Type B pancreatic cell (in vitro differentiated cells): ENCODE measurements at regions not wholly inside any gene's neighbourhood (a gene's known extent, or its start where the extent isn't known, plus 50 kb on each side); places are given as distances from the start of the nearest gene placed in this dataset.

ENCODE experiments used
- DNase-seq: peaks from one replicate; pipeline ENCODE4 v3.0.0; 2021; ENCODE audit warnings: mixed read lengths; ENCODE audit not compliant: unreplicated experiment; ENCODE audit errors: extremely low spot score
- H3K27ac Mint-ChIP-seq: 2 replicates; pipeline ENCODE4 v1.8.0; 2021; ENCODE audit warnings: mild to moderate bottlenecking, mixed read lengths
- H3K27me3 Mint-ChIP-seq: 2 replicates; pipeline ENCODE4 v1.8.0; 2021; ENCODE audit warnings: mixed read lengths
- H3K36me3 Mint-ChIP-seq: 2 replicates; pipeline ENCODE4 v1.8.0; 2021; ENCODE audit warnings: mixed read lengths
- H3K4me1 Mint-ChIP-seq: one replicate; pipeline ENCODE4 v1.8.0; 2021; ENCODE audit warnings: mixed read lengths; ENCODE audit not compliant: unreplicated experiment
- H3K4me3 Mint-ChIP-seq: 2 replicates; pipeline ENCODE4 v1.8.0; 2021; ENCODE audit warnings: mild to moderate bottlenecking, mixed read lengths
- H3K9me3 Mint-ChIP-seq: 2 replicates; pipeline ENCODE4 v1.8.0; 2021; ENCODE audit warnings: mixed read lengths
- CTCF ChIP-seq: fragments of 200-600 bp; sonication (generic); conservative IDR thresholded peaks from 2 replicates; pipeline ENCODE4 v1.5.0; 2021; ENCODE audit warnings: antibody characterized with exemption, mild to moderate bottlenecking

- H3K27me3 Mint-ChIP-seq = peaks cover 26% of the 10 kb centered on the region
Measured at GRCh38 chr12:94749890-94750289, 99.5 kb upstream of the TMCC3 start.

GRCh38 chr12:94749455-94749854 is 99.1 kb upstream of the TMCC3 start:
- H3K4me1 Mint-ChIP-seq = peaks cover 27% of the 10 kb centered on the region
- H3K9me3 Mint-ChIP-seq = no peaks in the 10 kb centered on the region
- H3K36me3 Mint-ChIP-seq = no peaks in the 10 kb centered on the region
- DNase-seq = no peak
- no peak overlapping the region for H3K27ac Mint-ChIP-seq
- TF ChIP-seq CTCF = no peak
- no peak overlapping the region for H3K4me3 Mint-ChIP-seq
- H3K27me3 Mint-ChIP-seq = peaks cover 26% of the 10 kb centered on the region

More at GRCh38 chr12:94749890-94750289, 99.5 kb upstream of the TMCC3 start:
- Mint-ChIP-seq H3K27ac (no peak overlapping the region), H3K4me1 (peaks cover 27% of the 10 kb centered on the region), H3K4me3 (no peak overlapping the region), H3K36me3 (no peaks in the 10 kb centered on the region), H3K9me3 (no peaks in the 10 kb centered on the region)
- DNase-seq = no peak
- TF ChIP-seq CTCF = no peak

GRCh38 chr12:94748726-94749421 is 98.5 kb upstream of the TMCC3 start:
- H3K36me3 Mint-ChIP-seq = no peaks in the 10 kb centered on the region
- H3K27ac Mint-ChIP-seq = no peak overlapping the region
- H3K4me3 Mint-ChIP-seq = no peak overlapping the region
- peaks cover 23% of the 10 kb centered on the region for H3K4me1 Mint-ChIP-seq
- H3K9me3 Mint-ChIP-seq = no peaks in the 10 kb centered on the region
- peaks cover 25% of the 10 kb centered on the region for H3K27me3 Mint-ChIP-seq
- no peak for DNase-seq
- no peak for TF ChIP-seq CTCF

- H3K9me3 Mint-ChIP-seq = no peaks in the 10 kb centered on the region
- DNase-seq = no peak
- H3K36me3 Mint-ChIP-seq = no peaks in the 10 kb centered on the region
- TF ChIP-seq CTCF = no peak
- H3K27ac Mint-ChIP-seq = no peak overlapping the region
- no peak overlapping the region for H3K4me3 Mint-ChIP-seq
- peaks cover 21% of the 10 kb centered on the region for H3K27me3 Mint-ChIP-seq
- H3K4me1 Mint-ChIP-seq = peaks cover 19% of the 10 kb centered on the region
Measured at GRCh38 chr12:94745562-94745961, 95.2 kb upstream of the TMCC3 start.

- Mint-ChIP-seq H3K4me3 (no peak overlapping the region), H3K27ac (no peak overlapping the region)
- DNase-seq = no peak
Measured at GRCh38 chr12:94743174-94743573, 92.8 kb upstream of the TMCC3 start.

More at GRCh38 chr12:94743174-94743573, 92.8 kb upstream of the TMCC3 start:
- peaks cover 22% of the 10 kb centered on the region for H3K27me3 Mint-ChIP-seq
- no peaks in the 10 kb centered on the region for H3K36me3 Mint-ChIP-seq
- TF ChIP-seq CTCF = no peak
- H3K9me3 Mint-ChIP-seq = no peaks in the 10 kb centered on the region
- H3K4me1 Mint-ChIP-seq = peaks cover 22% of the 10 kb centered on the region
